Ectodermal cell (in vitro differentiated cells): ENCODE measurements at regions not wholly inside any gene's neighbourhood (a gene's known extent, or its start where the extent isn't known, plus 50 kb on each side); places are given as distances from the start of the nearest gene placed in this dataset.

ENCODE experiments used
- H3K27ac ChIP-seq: 2 replicates; pipeline ENCODE4 v1.7.0; 2013; ENCODE audit warnings: mild to moderate bottlenecking, low read depth, low read length; ENCODE audit not compliant: insufficient read depth, poor library complexity, severe bottlenecking
- H3K27me3 ChIP-seq: 2 replicates; pipeline ENCODE4 v1.7.0; 2013; ENCODE audit warnings: mild to moderate bottlenecking, low read length; ENCODE audit not compliant: insufficient read depth, control insufficient read depth, poor library complexity, severe bottlenecking
- H3K36me3 ChIP-seq: one replicate; pipeline ENCODE4 v1.7.0; 2013; ENCODE audit warnings: low read length; ENCODE audit not compliant: control insufficient read depth, insufficient read depth
- H3K4me1 ChIP-seq: one replicate; pipeline ENCODE4 v1.7.0; 2013; ENCODE audit warnings: low read length; ENCODE audit not compliant: control insufficient read depth, insufficient read depth
- H3K4me3 ChIP-seq: 2 replicates; pipeline ENCODE4 v1.7.0; 2013; ENCODE audit warnings: low read depth, low read length, control low read depth; ENCODE audit not compliant: insufficient read depth
- H3K9me3 ChIP-seq: 2 replicates; pipeline ENCODE4 v1.7.0; 2013; ENCODE audit warnings: mild to moderate bottlenecking, low read length, moderate library complexity; ENCODE audit not compliant: control insufficient read depth
- WGBS, 2 experiments: methylation state at CpG; one replicate each; pipeline ENCODE4 v1.1.7; 2013; ENCODE audit warnings: missing lambda C conversion rate in 2 of 2; 5-methylcytosine and 5-hydroxymethylcytosine counted together

- Histone ChIP-seq H3K4me1 (no peaks in the 10 kb centered on the region), H3K36me3 (no peaks in the 10 kb centered on the region), H3K9me3 (no peaks in the 10 kb centered on the region), H3K4me3 (no peak overlapping the region), H3K27me3 (no peaks in the 10 kb centered on the region), H3K27ac (no peak overlapping the region)
- WGBS, 2 experiments: 93 to 95% methylated on average over 7 of the region's 7 CpGs
These were observed 84.9 kb downstream of the CYB561 start for GRCh38 chr17:63361182-63361581.

- no peaks in the 10 kb centered on the region for H3K27me3 ChIP-seq
- H3K36me3 ChIP-seq: no peaks in the 10 kb centered on the region
- H3K4me1 ChIP-seq: no peaks in the 10 kb centered on the region
- H3K4me3 ChIP-seq: no peak overlapping the region
- 89 to 94% methylated on average over 2 of the region's 2 CpGs for WGBS, 2 experiments
- H3K9me3 ChIP-seq: no peaks in the 10 kb centered on the region
- H3K27ac ChIP-seq: no peak overlapping the region
These were observed 84.0 kb downstream of the CYB561 start for GRCh38 chr17:63362115-63362514.

DNA sequence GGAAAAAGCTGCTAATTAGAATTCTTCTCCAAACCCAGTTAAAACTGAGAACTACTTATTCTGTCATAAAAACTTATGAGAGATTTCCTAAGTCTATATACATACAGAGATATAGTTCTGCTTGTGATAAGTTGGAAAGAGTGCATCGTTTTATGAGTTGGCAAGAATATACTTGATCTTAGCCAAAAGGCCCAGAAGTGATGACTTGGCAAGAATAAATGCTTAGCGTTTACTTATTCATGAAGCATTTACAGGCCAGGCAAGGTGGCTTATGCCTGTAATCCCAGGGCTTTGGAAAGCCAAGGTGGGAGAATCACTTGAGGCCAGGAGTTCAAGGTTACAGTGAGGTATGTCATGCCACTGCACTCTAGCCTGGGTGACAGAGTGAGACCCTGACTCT is 81.7 kb downstream of the CYB561 start:
- Histone ChIP-seq H3K4me1 (no peaks in the 10 kb centered on the region), H3K27me3 (no peaks in the 10 kb centered on the region), H3K9me3 (no peaks in the 10 kb centered on the region), H3K36me3 (no peaks in the 10 kb centered on the region), H3K4me3 (no peak overlapping the region), H3K27ac (no peak overlapping the region)
- 93 to 100% methylated on average over 2 of the region's 2 CpGs for WGBS, 2 experiments

- no peak overlapping the region for H3K27ac ChIP-seq
- no peaks in the 10 kb centered on the region for H3K4me1 ChIP-seq
- no peaks in the 10 kb centered on the region for H3K36me3 ChIP-seq
- 93 to 94% methylated on average over 6 of the region's 6 CpGs for WGBS, 2 experiments
- H3K27me3 ChIP-seq: no peaks in the 10 kb centered on the region
- H3K4me3 ChIP-seq: no peak overlapping the region
- no peaks in the 10 kb centered on the region for H3K9me3 ChIP-seq
These were observed 81.2 kb downstream of the CYB561 start for GRCh38 chr17:63364944-63365343.

- Histone ChIP-seq H3K27ac (no peak overlapping the region), H3K4me3 (no peak overlapping the region), H3K36me3 (no peaks in the 10 kb centered on the region), H3K4me1 (no peaks in the 10 kb centered on the region), H3K9me3 (no peaks in the 10 kb centered on the region), H3K27me3 (no peaks in the 10 kb centered on the region)
- WGBS, 2 experiments: 89% methylated on average over 7 to 8 of the region's 8 CpGs
These were observed 80.5 kb downstream of the CYB561 start for GRCh38 chr17:63365366-63366240.

DNA sequence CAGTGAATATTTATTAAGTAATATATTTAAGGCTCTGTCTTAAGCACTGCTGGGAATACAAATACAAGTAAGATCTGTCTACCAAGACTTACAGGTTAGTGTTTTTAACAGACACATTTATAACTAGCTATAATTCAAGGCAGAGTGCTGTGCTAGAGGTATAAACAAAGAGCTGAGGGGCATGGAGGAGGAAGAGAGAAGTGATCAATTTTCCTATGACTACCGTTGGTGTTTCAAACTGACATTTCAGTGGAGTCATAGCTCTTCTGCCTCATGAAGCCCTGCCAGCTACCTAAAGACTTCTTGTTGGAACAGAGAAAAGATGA is 79.9 kb downstream of the CYB561 start:
- Histone ChIP-seq H3K36me3 (no peaks in the 10 kb centered on the region), H3K27ac (no peak overlapping the region), H3K9me3 (no peaks in the 10 kb centered on the region), H3K4me3 (no peak overlapping the region), H3K4me1 (no peaks in the 10 kb centered on the region), H3K27me3 (no peaks in the 10 kb centered on the region)
- WGBS, 2 experiments: 87 to 89% methylated on average over 1 of the region's 1 CpG

GRCh38 chr17:63369233-63369632 is 76.9 kb downstream of the CYB561 start:
- no peaks in the 10 kb centered on the region for H3K9me3 ChIP-seq
- 95 to 100% methylated on average over 4 of the region's 4 CpGs for WGBS, 2 experiments
- no peaks in the 10 kb centered on the region for H3K27me3 ChIP-seq
- no peak overlapping the region for H3K27ac ChIP-seq
- H3K4me3 ChIP-seq: no peak overlapping the region
- H3K4me1 ChIP-seq: no peaks in the 10 kb centered on the region
- no peaks in the 10 kb centered on the region for H3K36me3 ChIP-seq

- no peaks in the 10 kb centered on the region for H3K36me3 ChIP-seq
- H3K27me3 ChIP-seq: no peaks in the 10 kb centered on the region
- no peak overlapping the region for H3K4me3 ChIP-seq
- H3K27ac ChIP-seq: no peak overlapping the region
- H3K9me3 ChIP-seq: no peaks in the 10 kb centered on the region
- 97 to 98% methylated on average over 8 of the region's 8 CpGs for WGBS, 2 experiments
- no peaks in the 10 kb centered on the region for H3K4me1 ChIP-seq
These were observed 75.4 kb downstream of the CYB561 start for GRCh38 chr17:63370696-63371095.

GRCh38 chr17:63376949-63377348 is 69.2 kb downstream of the CYB561 start:
- Histone ChIP-seq H3K36me3 (no peaks in the 10 kb centered on the region), H3K9me3 (no peaks in the 10 kb centered on the region), H3K27ac (no peak overlapping the region), H3K4me1 (no peaks in the 10 kb centered on the region), H3K27me3 (no peaks in the 10 kb centered on the region), H3K4me3 (no peak overlapping the region)
- WGBS, 2 experiments: 86 to 87% methylated on average over 3 of the region's 3 CpGs

DNA sequence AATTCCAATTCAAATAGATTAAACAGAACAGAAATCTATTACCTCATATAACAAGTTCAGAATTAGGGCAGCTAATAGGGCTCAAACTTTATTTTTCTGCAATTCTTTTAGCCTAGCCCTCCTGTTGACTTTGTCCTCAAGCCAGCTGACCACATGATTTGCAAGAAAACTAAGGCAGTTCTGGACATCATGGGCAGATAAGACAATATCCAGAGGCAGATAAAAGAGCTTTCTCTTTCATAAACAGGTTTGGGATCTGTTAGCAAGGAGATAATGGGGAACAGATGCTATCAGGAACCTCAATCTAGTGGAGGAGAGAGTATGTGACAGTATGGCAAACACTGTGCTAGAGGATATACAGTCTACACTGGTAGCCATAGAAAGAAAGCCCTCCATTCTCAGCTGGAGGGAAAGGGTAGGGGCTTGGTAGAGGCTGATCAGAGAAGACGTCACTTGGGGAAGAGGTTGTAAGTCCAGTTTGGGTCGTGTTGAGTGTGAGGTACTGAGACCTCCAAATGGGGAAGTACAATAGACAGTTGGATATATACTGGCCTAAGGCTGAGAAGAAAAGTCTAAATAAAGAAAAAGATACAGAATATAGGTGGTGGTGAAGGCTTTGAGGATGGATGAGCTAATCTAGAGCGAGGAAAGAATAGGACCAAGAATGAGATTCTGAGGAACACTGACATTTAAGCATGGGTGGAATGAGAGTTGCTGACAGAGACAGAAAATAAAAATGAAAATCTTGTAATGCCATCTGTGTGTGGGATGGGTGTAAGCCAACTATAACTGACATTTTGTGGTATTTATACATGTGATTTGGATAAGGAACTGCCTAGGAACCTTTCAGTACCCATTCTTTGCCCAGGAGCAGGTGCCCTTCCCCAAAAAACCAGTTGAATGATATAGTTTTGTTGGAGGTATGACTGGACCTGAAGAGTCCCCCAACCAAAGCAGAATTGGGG is 67.4 kb downstream of the CYB561 start:
- Histone ChIP-seq H3K27ac (no peak overlapping the region), H3K4me1 (no peaks in the 10 kb centered on the region), H3K36me3 (no peaks in the 10 kb centered on the region), H3K4me3 (no peak overlapping the region), H3K9me3 (no peaks in the 10 kb centered on the region), H3K27me3 (no peaks in the 10 kb centered on the region)
- WGBS, 2 experiments: 79 to 85% methylated on average over 3 of the region's 3 CpGs
